ENCODE measurements at regions not wholly inside any gene's neighbourhood (a gene's known extent, or its start where the extent isn't known, plus 50 kb on each side); places are given as distances from the start of the nearest gene placed in this dataset.
"Not testable (repeated sequence)": the region's sequence is repeated elsewhere in the genome, so short reads cannot be mapped to it uniquely, and the experiment has no call there.

- no peak for DNase-seq
These were observed 274.8 kb downstream of the FGFR2 start for GRCh38 chr10:121323443-121323842.

- no peak for DNase-seq
These were observed 273.5 kb downstream of the FGFR2 start for GRCh38 chr10:121324678-121325213.

GRCh38 chr10:121325490-121326231 lies 272.6 kb downstream of the FGFR2 start:
- no peak for DNase-seq

- no peak for DNase-seq
These were observed 271.3 kb downstream of the FGFR2 start for GRCh38 chr10:121326905-121327304.

- no peak for DNase-seq
These were observed 270.5 kb downstream of the FGFR2 start for GRCh38 chr10:121327727-121328126.

- not testable (repeated sequence) for DNase-seq
These were observed 268.6 kb downstream of the FGFR2 start for GRCh38 chr10:121329631-121330030.

- no peak for DNase-seq
These were observed 267.7 kb downstream of the FGFR2 start for GRCh38 chr10:121330563-121330962.

GRCh38 chr10:121332353-121332752 lies 265.9 kb downstream of the FGFR2 start:
- DNase-seq, result no peak

- peak in 9 of 58 donors; percentile 4 to 45 (median 14) for DNase-seq
These were observed 265.1 kb downstream of the FGFR2 start for GRCh38 chr10:121332829-121333765.

GRCh38 chr10:121335386-121335925 lies 262.8 kb downstream of the FGFR2 start:
- DNase-seq, result peak in 1 of 58 donors; percentile 12

GRCh38 chr10:121337427-121337826 lies 260.8 kb downstream of the FGFR2 start:
- DNase-seq, result peak in 2 of 58 donors; percentile 15 to 20

- DNase-seq, result no peak
These were observed 259.9 kb downstream of the FGFR2 start for GRCh38 chr10:121338206-121338980.

GRCh38 chr10:121339114-121339513 lies 259.1 kb downstream of the FGFR2 start:
- no peak for DNase-seq

- no peak for DNase-seq
These were observed 257.9 kb downstream of the FGFR2 start for GRCh38 chr10:121340271-121340831.

GRCh38 chr10:121351540-121351939 lies 246.7 kb downstream of the FGFR2 start:
- DNase-seq, result no peak

- no peak for DNase-seq
These were observed 245.9 kb downstream of the FGFR2 start for GRCh38 chr10:121352231-121352855.

GRCh38 chr10:121355161-121355560 lies 243.1 kb downstream of the FGFR2 start:
- DNase-seq, result no peak

- no peak for DNase-seq
These were observed 242.1 kb downstream of the FGFR2 start for GRCh38 chr10:121356183-121356582.

GRCh38 chr10:121357401-121357800 lies 240.8 kb downstream of the FGFR2 start:
- DNase-seq, result no peak

GRCh38 chr10:121362026-121362425 lies 236.2 kb downstream of the FGFR2 start:
- no peak for DNase-seq
